K562 (cell line): ENCODE measurements at regions not wholly inside any gene's neighbourhood (a gene's known extent, or its start where the extent isn't known, plus 50 kb on each side); places are given as distances from the start of the nearest gene placed in this dataset.

Experiments used
- ATAC-seq: fragments of 200-7000 bp; cut with Tn5 transposase; 3 replicates; pipeline ENCODE4 v1.9.1; 2020; ENCODE audit warnings: moderate library complexity
- BruUV-seq: library from RNA; stranded (reverse); fragments of 400-500 nt; replicated peaks from 2 replicates; lab custom pipeline; 2021; lab: Mats Ljungman, UMichigan
- CTCF ChIA-PET: fragments of 300-600 bp; formaldehyde crosslinking; extraction: SDS; loops from one replicate; lab custom pipeline; 2021; ENCODE audit warnings: low intra/inter-chr PET ratio; lab: Yijun Ruan, JAX
- POLR2A ChIA-PET: fragments of 300-600, 350-650 bp; sonication (Branson Sonifier 250); formaldehyde crosslinking; extraction: SDS; loops from one replicate; lab custom pipeline; 2021; ENCODE audit warnings: antibody characterized with exemption, inconsistent platforms; lab: Yijun Ruan, JAX
- DNase-seq, 4 experiments: peaks; one replicate each; pipeline versions ENCODE4 v3.0.0 to v3.0.0-alpha.2; 2011 to 2018; ENCODE audit warnings: low spot score in 3 of 4, mixed read lengths in 3 of 4; ENCODE audit errors: extremely low read depth in 1 of 4
- FAIRE-seq: peaks from 2 replicates; lab custom pipeline; 2011; peaks lifted over from hg19 to GRCh38; lab: Jason Lieb, UNC
- H2AFZ ChIP-seq: 2 replicates; pipeline ENCODE4 v1.6.0; 2011; ENCODE audit warnings: low read depth, low read length, control low read depth, inconsistent platforms
- H3K27ac ChIP-seq: fragments of 200-600 bp; 3 replicates; pipeline ENCODE4 v1.8.0; 2011; ENCODE audit warnings: low read depth, mild to moderate bottlenecking, control low read depth, inconsistent platforms, low read length, moderate library complexity, mixed read lengths; ENCODE audit errors: extremely low read depth
- H3K27me3 ChIP-seq, 2 experiments: fragments of 300-600 bp in 1 of 2; 2 replicates in 1 of 2; 3 replicates in 1 of 2; pipeline versions ENCODE4 v1.6.0 to v1.8.0; 2011; ENCODE audit warnings: inconsistent platforms in 2 of 2, low read length in 2 of 2, mild to moderate bottlenecking in 1 of 2, mixed read lengths in 1 of 2, moderate library complexity in 1 of 2; ENCODE audit not compliant: control insufficient read depth in 2 of 2, insufficient read depth in 2 of 2
- H3K36me3 ChIP-seq: fragments of 300-600 bp; 3 replicates; pipeline ENCODE4 v1.8.0; 2011; ENCODE audit warnings: mild to moderate bottlenecking, low read length, inconsistent platforms; ENCODE audit not compliant: control insufficient read depth, insufficient read depth
- H3K4me1 ChIP-seq, 2 experiments: fragments of 200-600 bp in 1 of 2; replicated peaks in 1 of 2; 2 replicates in 1 of 2; 3 replicates in 1 of 2; pipeline versions ENCODE4 v1.5.1 to v1.8.0; 2011; ENCODE audit warnings: inconsistent platforms in 2 of 2, low read length in 2 of 2, mild to moderate bottlenecking in 1 of 2, mixed read lengths in 1 of 2, moderate library complexity in 1 of 2; ENCODE audit not compliant: control insufficient read depth in 2 of 2, insufficient read depth in 2 of 2
- H3K4me2 ChIP-seq: 2 replicates; pipeline ENCODE4 v1.6.1; 2011; ENCODE audit warnings: low read length, control low read depth, inconsistent platforms, mixed read lengths; ENCODE audit not compliant: insufficient read depth
- H3K4me3 ChIP-seq: fragments of 200-600 bp; sonication (generic), shearing (Covaris generic); 2 replicates; pipeline ENCODE4 v1.5.1; 2016; ENCODE audit warnings: control low read depth, inconsistent platforms
- H3K79me2 ChIP-seq: fragments of 200-600 bp; 3 replicates; pipeline ENCODE4 v1.8.0; 2011; ENCODE audit warnings: low read length, inconsistent platforms; ENCODE audit not compliant: control insufficient read depth, insufficient read depth
- H3K9ac ChIP-seq, 2 experiments: 2 replicates each; pipeline versions ENCODE4 v1.6.0 to v1.6.1; 2011; ENCODE audit warnings: low read depth in 2 of 2, low read length in 2 of 2, control low read depth in 1 of 2, inconsistent platforms in 1 of 2, mild to moderate bottlenecking in 1 of 2, mixed read lengths in 1 of 2; ENCODE audit not compliant: insufficient read depth in 1 of 2
- H3K9me1 ChIP-seq: one replicate; pipeline ENCODE4 v1.6.0; 2011; ENCODE audit warnings: inconsistent platforms, mild to moderate bottlenecking, low read length, moderate library complexity; ENCODE audit not compliant: control insufficient read depth, insufficient read depth
- H3K9me3 ChIP-seq: replicated peaks from 2 replicates; pipeline ENCODE4 v1.5.1; 2011; ENCODE audit warnings: low read depth, low read length, inconsistent platforms; ENCODE audit not compliant: control insufficient read depth, insufficient read depth
- H4K20me1 ChIP-seq: replicated peaks from 2 replicates; pipeline ENCODE4 v1.6.1; 2011; ENCODE audit warnings: low read length, inconsistent platforms, mixed read lengths; ENCODE audit not compliant: control insufficient read depth, insufficient read depth
- CBX2 ChIP-seq: fragments of 200-600 bp; sonication (generic); IDR thresholded peaks from one replicate; pipeline ENCODE4 v1.6.1; 2012; ENCODE audit warnings: mild to moderate bottlenecking, low read length, inconsistent platforms; ENCODE audit not compliant: insufficient read depth, poor library complexity, severe bottlenecking
- EZH2 ChIP-seq: IDR thresholded peaks from 2 replicates; pipeline ENCODE4 v1.6.1; 2012; ENCODE audit warnings: low read depth, mild to moderate bottlenecking, inconsistent platforms, low read length, borderline replicate concordance
- HMGN3 ChIP-seq: IDR thresholded peaks from 2 replicates; pipeline ENCODE4 v1.6.1; 2011; ENCODE audit warnings: borderline replicate concordance, low read depth, mild to moderate bottlenecking, mixed read lengths, low read length; ENCODE audit not compliant: insufficient read length; ENCODE audit errors: extremely low read depth
- ID3 ChIP-seq, 2 experiments: fragments of 250-450 bp in 1 of 2; fragments of 450-650 bp in 1 of 2; sonication (Bioruptor Pico) in 1 of 2; IDR thresholded peaks; 2 replicates each; pipeline versions ENCODE4 v1.6.1 to v1.8.0; 2016 to 2021; ENCODE audit warnings: mild to moderate bottlenecking in 2 of 2, moderate library complexity in 2 of 2, missing compliant biosample characterization in 1 of 2, missing genetic modification characterization in 1 of 2
- MLX ChIP-seq, 2 experiments: fragments of 450-650 bp in 1 of 2; sonication (generic) in 1 of 2; formaldehyde crosslinking; conservative IDR thresholded peaks; 2 replicates each; pipeline versions ENCODE4 v1.4.0 to v1.8.1; 2020 to 2022; ENCODE audit warnings: mild to moderate bottlenecking in 1 of 2, missing genetic modification reagents in 1 of 2
- NR2C1 ChIP-seq, 2 experiments: fragments of 450-650 bp; IDR thresholded peaks; 2 replicates each; pipeline ENCODE4 v1.6.1; 2017; ENCODE audit warnings: mild to moderate bottlenecking in 2 of 2, antibody characterized with exemption in 1 of 2, inconsistent platforms in 1 of 2, missing compliant biosample characterization in 1 of 2, missing genetic modification characterization in 1 of 2
- POLR2B ChIP-seq: fragments of 450-650 bp; IDR thresholded peaks from 2 replicates; pipeline ENCODE4 v1.6.1; 2018; ENCODE audit warnings: low read depth; ENCODE audit not compliant: partially characterized antibody
- RFX5 ChIP-seq: IDR thresholded peaks from 2 replicates; pipeline ENCODE4 v1.6.1; 2011; ENCODE audit warnings: low read depth, mild to moderate bottlenecking, improper control_type of control experiment, low read length
- SMC3 ChIP-seq: conservative IDR thresholded peaks from 2 replicates; pipeline ENCODE4 v1.6.1; 2011; ENCODE audit warnings: low read depth, low read length, improper control_type of control experiment; ENCODE audit not compliant: insufficient read depth
- ZNF609 ChIP-seq: sonication (generic); formaldehyde crosslinking; IDR thresholded peaks from 2 replicates; pipeline ENCODE4 v1.8.1; 2023; ENCODE audit warnings: missing genetic modification reagents, mild to moderate bottlenecking, borderline replicate concordance
- WGBS: fragments of 100-300 bp; shearing (Covaris generic); methylation state at CpG from one replicate; pipeline ENCODE4 v1.1.6; 2016; ENCODE audit warnings: low coverage, mixed read lengths; ENCODE audit not compliant: insufficient coverage; ENCODE audit errors: missing lambda C conversion rate; 5-methylcytosine and 5-hydroxymethylcytosine counted together
- in situ Hi-C: fragments of 300-500 bp; cut with MboI; formaldehyde crosslinking; loops from 4 replicates; pipeline ENCODE4 v1.15.0; 2018; ENCODE audit warnings: inconsistent platforms, mixed read lengths
- intact Hi-C: fragments of 100-400 bp; cut with micrococcal nuclease; formaldehyde crosslinking; loops from 2 replicates; pipeline ENCODE4 v1.14.2; 2022

- TF ChIP-seq ID3 (CRISPR knock-in tag; IDR thresholded peaks at IDR 0.05) (no peak), ID3 (tag; IDR thresholded peaks at IDR 0.05) (no peak)
- TF ChIP-seq, all 486 proteins: peak for 0
These were observed 126.2 kb upstream of the UGT8 start (continued) for GRCh38 chr4:114472269-114473032.

GRCh38 chr4:114474188-114474800 lies 124.3 kb upstream of the UGT8 start:
- Histone ChIP-seq H4K20me1 (no peaks in the 10 kb centered on the region), H3K4me1 (no peaks in the 10 kb centered on the region), H3K4me3 (no peak overlapping the region), H3K4me2 (no peak overlapping the region), H3K79me2 (no peaks in the 10 kb centered on the region), H3K27ac (no peak overlapping the region), H2AFZ (no peak overlapping the region), H3K9me1 (no peaks in the 10 kb centered on the region), H3K9ac (no peak overlapping the region), H3K27me3 (no peaks in the 10 kb centered on the region), H3K9me3 (no peaks in the 10 kb centered on the region), H3K36me3 (no peaks in the 10 kb centered on the region)
- intact Hi-C loops (no loop called here), in situ Hi-C loops (no loop called here)
- ChIA-PET CTCF (no interaction called here), POLR2A (no interaction called here)
- BruUV-seq = no TSS peak
- ATAC-seq (no peak), DNase-seq (no peak), FAIRE-seq (no peak)
- 0% methylated on average over 3 of the region's 3 CpGs for WGBS
- TF ChIP-seq EZH2 (no peak), POLR2B (no peak), SMC3 (no peak), CBX2 (no peak), NR2C1 (IDR thresholded peaks at IDR 0.05) (no peak), NR2C1 (tag; IDR thresholded peaks at IDR 0.05) (no peak), ZNF609 (no peak), MLX (CRISPR knock-in tag; conservative IDR thresholded peaks at IDR 0.05) (no peak), RFX5 (no peak), HMGN3 (no peak)
